Smooth muscle cell (in vitro differentiated cells): ENCODE measurements at regions not wholly inside any gene's neighbourhood (a gene's known extent, or its start where the extent isn't known, plus 50 kb on each side); places are given as distances from the start of the nearest gene placed in this dataset.
"Not testable (repeated sequence)": the region's sequence is repeated elsewhere in the genome, so short reads cannot be mapped to it uniquely, and the experiment has no call there.

Source experiments
- DNase-seq: peaks from one replicate; lab custom pipeline; 2025; ENCODE audit not compliant: unreplicated experiment; lab: John Stamatoyannopoulos, UW
- H2AFZ ChIP-seq: fragments of 200-600 bp; sonication (generic); 2 replicates; pipeline ENCODE4 v1.6.0; 2016; ENCODE audit warnings: antibody characterized with exemption, low read depth, mild to moderate bottlenecking
- H3F3A ChIP-seq: fragments of 200-600 bp; sonication (generic); 2 replicates; pipeline ENCODE4 v1.6.0; 2017; ENCODE audit warnings: antibody characterized with exemption, low read depth
- H3K27ac ChIP-seq: fragments of 200-600 bp; sonication (generic); 2 replicates; pipeline ENCODE4 v1.5.1; 2016; ENCODE audit warnings: low read depth, mild to moderate bottlenecking
- H3K27me3 ChIP-seq: fragments of 200-600 bp; sonication (generic); 2 replicates; pipeline ENCODE4 v1.6.1; 2016; ENCODE audit warnings: low read depth, mild to moderate bottlenecking
- H3K36me3 ChIP-seq: fragments of 200-600 bp; sonication (generic); 2 replicates; pipeline ENCODE4 v1.5.1; 2016; ENCODE audit warnings: low read depth
- H3K4me1 ChIP-seq: fragments of 200-600 bp; sonication (generic); 2 replicates; pipeline ENCODE4 v1.5.1; 2016; ENCODE audit warnings: low read depth
- H3K4me2 ChIP-seq: fragments of 200-600 bp; sonication (generic); 2 replicates; pipeline ENCODE4 v1.6.0; 2016; ENCODE audit warnings: mild to moderate bottlenecking
- H3K4me3 ChIP-seq: fragments of 200-600 bp; sonication (generic); 2 replicates; pipeline ENCODE4 v1.5.1; 2016; ENCODE audit warnings: mild to moderate bottlenecking
- H3K79me2 ChIP-seq: fragments of 200-600 bp; sonication (generic); 2 replicates; pipeline ENCODE4 v1.6.0; 2016; ENCODE audit warnings: low read depth, mild to moderate bottlenecking
- H3K9ac ChIP-seq: fragments of 200-600 bp; sonication (generic); 2 replicates; pipeline ENCODE4 v1.6.0; 2016; ENCODE audit warnings: low read depth
- H3K9me3 ChIP-seq: fragments of 200-600 bp; sonication (generic); replicated peaks from 2 replicates; pipeline ENCODE4 v1.5.1; 2016; ENCODE audit warnings: low read depth
- H4K20me1 ChIP-seq: fragments of 200-600 bp; sonication (generic); 2 replicates; pipeline ENCODE4 v1.6.0; 2016; ENCODE audit warnings: low read depth
- WGBS: methylation state at CpG from one replicate; pipeline ENCODE4 v1.1.7; 2016; ENCODE audit warnings: low lambda C conversion rate; 5-methylcytosine and 5-hydroxymethylcytosine counted together
- TF ChIP-seq, protein P1 (sequence below): fragments of 200-600 bp; sonication (generic); IDR thresholded peaks from 2 replicates; pipeline ENCODE4 v1.5.1; 2017; ENCODE audit warnings: borderline replicate concordance, mild to moderate bottlenecking, antibody characterized with exemption; ENCODE audit not compliant: insufficient read depth, poor library complexity, severe bottlenecking

DNA sequence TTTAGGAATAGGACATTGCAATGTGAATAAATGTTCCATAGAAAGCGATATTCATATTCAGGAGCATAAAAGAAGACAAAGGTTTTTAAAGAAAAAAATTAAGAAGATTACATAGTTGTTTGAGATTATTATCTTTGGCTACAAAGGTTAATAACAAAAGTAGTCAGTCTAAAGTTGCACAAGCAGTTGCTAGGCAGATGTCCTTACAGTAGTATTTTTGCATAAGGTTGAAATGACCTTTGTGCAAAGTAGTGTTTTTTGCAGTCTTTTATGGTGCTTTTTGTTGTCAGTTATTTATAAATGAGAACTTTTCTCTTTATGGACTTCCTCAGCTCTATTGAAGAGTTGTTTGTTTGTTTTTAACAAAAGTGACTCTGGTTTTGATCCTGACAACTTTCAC is 447.8 kb downstream of the AMY1C start:
- Histone ChIP-seq H3K36me3 (no peaks in the 10 kb centered on the region), H3K9ac (no peak overlapping the region), H4K20me1 (no peaks in the 10 kb centered on the region), H3K4me2 (no peak overlapping the region), H2AFZ (no peak overlapping the region), H3K27ac (no peak overlapping the region), H3F3A (no peaks in the 10 kb centered on the region), H3K9me3 (peaks cover 5% of the 10 kb centered on the region), H3K79me2 (no peaks in the 10 kb centered on the region), H3K4me1 (no peaks in the 10 kb centered on the region), H3K4me3 (no peak overlapping the region), H3K27me3 (no peaks in the 10 kb centered on the region)
- TF ChIP-seq, protein P1, sequence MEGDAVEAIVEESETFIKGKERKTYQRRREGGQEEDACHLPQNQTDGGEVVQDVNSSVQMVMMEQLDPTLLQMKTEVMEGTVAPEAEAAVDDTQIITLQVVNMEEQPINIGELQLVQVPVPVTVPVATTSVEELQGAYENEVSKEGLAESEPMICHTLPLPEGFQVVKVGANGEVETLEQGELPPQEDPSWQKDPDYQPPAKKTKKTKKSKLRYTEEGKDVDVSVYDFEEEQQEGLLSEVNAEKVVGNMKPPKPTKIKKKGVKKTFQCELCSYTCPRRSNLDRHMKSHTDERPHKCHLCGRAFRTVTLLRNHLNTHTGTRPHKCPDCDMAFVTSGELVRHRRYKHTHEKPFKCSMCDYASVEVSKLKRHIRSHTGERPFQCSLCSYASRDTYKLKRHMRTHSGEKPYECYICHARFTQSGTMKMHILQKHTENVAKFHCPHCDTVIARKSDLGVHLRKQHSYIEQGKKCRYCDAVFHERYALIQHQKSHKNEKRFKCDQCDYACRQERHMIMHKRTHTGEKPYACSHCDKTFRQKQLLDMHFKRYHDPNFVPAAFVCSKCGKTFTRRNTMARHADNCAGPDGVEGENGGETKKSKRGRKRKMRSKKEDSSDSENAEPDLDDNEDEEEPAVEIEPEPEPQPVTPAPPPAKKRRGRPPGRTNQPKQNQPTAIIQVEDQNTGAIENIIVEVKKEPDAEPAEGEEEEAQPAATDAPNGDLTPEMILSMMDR = no peak
- DNase-seq = no peak
- WGBS = 95% methylated on average over 1 of the region's 1 CpG

DNA sequence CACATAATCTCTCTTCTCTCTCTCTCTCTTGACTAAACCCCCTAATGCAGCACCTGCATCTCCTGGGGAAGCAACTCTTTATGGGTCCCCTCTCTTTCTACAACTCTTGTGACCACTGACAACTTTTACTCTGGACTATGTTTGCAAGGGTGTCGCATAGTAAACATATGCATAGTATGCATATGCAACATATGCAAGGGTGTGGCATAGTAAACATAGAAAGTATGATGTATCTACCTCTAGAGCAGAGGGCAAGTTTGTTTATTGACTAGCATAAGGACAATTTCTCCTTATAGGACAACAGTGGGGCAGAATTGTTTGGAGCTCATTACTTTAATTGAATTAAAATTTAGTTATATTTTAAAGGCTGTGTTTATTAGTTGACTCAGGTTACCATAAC is 462.5 kb downstream of the AMY1C start:
- Histone ChIP-seq H3F3A (no peaks in the 10 kb centered on the region), H3K36me3 (no peaks in the 10 kb centered on the region), H3K27me3 (no peaks in the 10 kb centered on the region), H3K4me3 (no peak overlapping the region), H3K27ac (no peak overlapping the region), H2AFZ (no peak overlapping the region), H3K79me2 (no peaks in the 10 kb centered on the region), H3K9me3 (no peaks in the 10 kb centered on the region), H3K4me2 (no peak overlapping the region), H3K4me1 (no peaks in the 10 kb centered on the region), H4K20me1 (no peaks in the 10 kb centered on the region), H3K9ac (no peak overlapping the region)
- 97% methylated on average over 1 of the region's 1 CpG for WGBS
- TF ChIP-seq, protein P1 = no peak
- no peak for DNase-seq

DNA sequence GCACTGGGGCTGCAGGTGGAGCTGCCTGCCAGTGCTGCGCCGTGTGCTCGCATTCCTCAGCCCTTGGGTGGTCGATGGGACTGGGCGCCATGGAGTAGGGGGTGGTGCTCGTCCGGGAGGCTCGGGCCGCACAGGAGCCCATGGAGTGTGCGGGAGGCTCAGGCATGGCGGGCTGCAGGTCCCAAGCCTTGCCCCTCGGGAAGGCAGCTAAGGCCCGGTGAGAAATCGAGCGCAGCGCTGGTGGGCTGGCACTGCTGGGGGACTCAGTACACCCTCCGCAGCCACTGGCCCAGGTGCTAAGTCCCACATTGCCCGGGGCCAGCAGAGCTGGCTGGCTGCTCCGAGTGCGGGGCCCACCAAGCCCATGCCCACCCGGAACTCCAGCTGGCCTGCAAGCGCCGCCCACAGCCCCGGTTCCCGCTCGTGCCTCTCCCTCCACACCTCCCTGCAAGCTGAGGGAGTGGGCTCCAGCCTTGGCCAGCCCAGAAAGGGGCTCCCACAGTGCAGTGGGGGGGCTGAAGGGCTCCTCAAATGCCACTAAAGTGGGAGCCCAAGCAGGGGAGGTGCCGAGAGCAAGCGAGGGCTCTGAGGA is 467.8 kb downstream of the AMY1C start:
- H3K4me3 ChIP-seq, H3F3A ChIP-seq, H3K4me1 ChIP-seq, H4K20me1 ChIP-seq, DNase-seq, H3K27ac ChIP-seq, H3K27me3 ChIP-seq, H2AFZ ChIP-seq, H3K79me2 ChIP-seq, H3K9ac ChIP-seq, H3K9me3 ChIP-seq, H3K36me3 ChIP-seq, H3K4me2 ChIP-seq: not testable (repeated sequence)
- 95% methylated on average over 28 of the region's 28 CpGs for WGBS

GRCh38 chr1:104229860-104230259 is 480.2 kb downstream of the AMY1C start:
- no peaks in the 10 kb centered on the region for H3K36me3 ChIP-seq
- H3K9me3 ChIP-seq = no peaks in the 10 kb centered on the region
- H3K4me3 ChIP-seq = no peak overlapping the region
- TF ChIP-seq, protein P1 = no peak
- H3K27ac ChIP-seq = no peak overlapping the region
- no peak overlapping the region for H3K4me2 ChIP-seq
- H2AFZ ChIP-seq = no peak overlapping the region
- no peaks in the 10 kb centered on the region for H3K4me1 ChIP-seq
- H3K27me3 ChIP-seq = no peaks in the 10 kb centered on the region
- DNase-seq = no peak
- WGBS = 88% methylated on average over 3 of the region's 3 CpGs
- no peaks in the 10 kb centered on the region for H3K79me2 ChIP-seq
- H3F3A ChIP-seq = no peaks in the 10 kb centered on the region
- no peaks in the 10 kb centered on the region for H4K20me1 ChIP-seq
- H3K9ac ChIP-seq = no peak overlapping the region
